ENCODE measurements at regions not wholly inside any gene's neighbourhood (a gene's known extent, or its start where the extent isn't known, plus 50 kb on each side); places are given as distances from the start of the nearest gene placed in this dataset.

DNA sequence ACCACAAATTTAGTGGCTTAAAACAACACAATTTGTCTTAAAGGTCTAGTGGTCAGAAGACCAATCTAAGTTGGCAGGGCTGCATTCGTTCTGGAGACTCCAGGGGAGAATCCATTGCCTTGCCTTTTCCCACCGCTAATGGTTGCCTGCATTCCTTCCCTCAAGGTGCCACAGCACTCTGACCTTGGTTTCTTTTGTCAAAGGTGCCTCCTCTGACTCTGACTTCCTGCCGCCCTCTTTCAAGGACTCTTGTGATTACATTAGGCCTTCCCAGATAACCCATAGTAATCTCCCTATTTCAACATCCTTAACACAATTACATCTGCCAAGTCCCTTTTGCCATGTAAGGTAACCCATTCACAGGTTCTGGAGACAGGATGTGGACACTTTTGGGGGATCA, 145.3 kb downstream of the S1PR1 start:
- H3K4me3 ChIP-seq (replicated peaks in 1 of 3; ENCODE audit: insufficient read depth in 1 of 3, low read depth in 2 of 3, low read length in 3 of 3), result no peak overlapping the region
- no peaks in the 10 kb centered on the region for H3K36me3 ChIP-seq (replicated peaks in 1 of 2; ENCODE audit: control insufficient read depth in 1 of 2, insufficient read depth in 2 of 2, low read length in 2 of 2)
- H3K27ac ChIP-seq (ENCODE audit: extremely low read length, insufficient read depth, low read length), result no peak overlapping the region
- H3K9me3 ChIP-seq (ENCODE audit: low read length), result no peaks in the 10 kb centered on the region
- H3K4me1 ChIP-seq (ENCODE audit: insufficient read depth, low read length), result no peaks in the 10 kb centered on the region
- ATAC-seq, result no peak
- ChIA-PET CTCF (ENCODE audit: low intra/inter-chr PET ratio, low total read pairs) (no interaction called here), POLR2A (no interaction called here)
- no peak overlapping the region for H3K4me2 ChIP-seq (ENCODE audit: low read depth, low read length)
- no peaks in the 10 kb centered on the region for H3K79me2 ChIP-seq (ENCODE audit: insufficient read depth, low read length)
- 0% methylated on average over 3 of the region's 3 CpGs for WGBS (ENCODE audit: low lambda C conversion rate)
- no peak overlapping the region for H3K9ac ChIP-seq (ENCODE audit: insufficient read depth, low read depth, low read length)
- H2AFZ ChIP-seq (ENCODE audit: low read length), result no peak overlapping the region
- intact Hi-C loops (cut with micrococcal nuclease; ENCODE audit: unreplicated experiment) (no loop called here), in situ Hi-C loops (cut with HindIII; ENCODE audit: extremely low pct_ligation_motif_present, low pct_unique_long_range_greater_than_20kb) (no loop called here)
- H4K20me1 ChIP-seq (ENCODE audit: insufficient read depth, low read length), result no peaks in the 10 kb centered on the region
- no peaks in the 10 kb centered on the region; a peak in 1 of 5 replicates for H3K27me3 ChIP-seq (ENCODE audit: control insufficient read depth in 1 of 2, insufficient read depth in 2 of 2, low read length in 2 of 2)
- FAIRE-seq, result no peak
- no TSS peak for BruUV-seq (replicated peaks)
- DNase-seq (ENCODE audit: low spot score), result no peak
- TF ChIP-seq ZNF543 (CRISPR knock-in tag; IDR thresholded peaks at IDR 0.05) (no peak), MIXL1 (CRISPR knock-in tag; IDR thresholded peaks at IDR 0.05) (no peak), TAF1 (CRISPR knock-in tag; IDR thresholded peaks at IDR 0.05) (no peak), ZNF614 (CRISPR knock-in tag; IDR thresholded peaks at IDR 0.05; ENCODE audit: borderline replicate concordance) (no peak), ZNF296 (CRISPR knock-in tag; conservative IDR thresholded peaks at IDR 0.05) (no peak), TBX2 (CRISPR knock-in tag; IDR thresholded peaks at IDR 0.05; ENCODE audit: borderline replicate concordance) (no peak), ZNF674 (CRISPR knock-in tag; IDR thresholded peaks at IDR 0.05; ENCODE audit: low read depth) (no peak), ZNF256 (CRISPR knock-in tag; conservative IDR thresholded peaks at IDR 0.05) (no peak)
- TF ChIP-seq, protein P1, sequence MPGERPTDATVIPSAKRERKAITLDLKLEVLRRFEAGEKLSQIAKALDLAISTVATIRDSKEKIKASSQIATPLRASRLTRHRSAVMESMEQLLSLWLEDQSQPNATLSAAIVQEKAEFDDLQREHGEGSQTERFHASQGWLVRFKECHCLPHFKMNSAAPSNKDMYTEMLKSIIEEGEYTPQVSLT (CRISPR knock-in tag; IDR thresholded peaks at IDR 0.05; ENCODE audit: borderline replicate concordance, low read depth), result no peak
- TF ChIP-seq, protein P2, sequence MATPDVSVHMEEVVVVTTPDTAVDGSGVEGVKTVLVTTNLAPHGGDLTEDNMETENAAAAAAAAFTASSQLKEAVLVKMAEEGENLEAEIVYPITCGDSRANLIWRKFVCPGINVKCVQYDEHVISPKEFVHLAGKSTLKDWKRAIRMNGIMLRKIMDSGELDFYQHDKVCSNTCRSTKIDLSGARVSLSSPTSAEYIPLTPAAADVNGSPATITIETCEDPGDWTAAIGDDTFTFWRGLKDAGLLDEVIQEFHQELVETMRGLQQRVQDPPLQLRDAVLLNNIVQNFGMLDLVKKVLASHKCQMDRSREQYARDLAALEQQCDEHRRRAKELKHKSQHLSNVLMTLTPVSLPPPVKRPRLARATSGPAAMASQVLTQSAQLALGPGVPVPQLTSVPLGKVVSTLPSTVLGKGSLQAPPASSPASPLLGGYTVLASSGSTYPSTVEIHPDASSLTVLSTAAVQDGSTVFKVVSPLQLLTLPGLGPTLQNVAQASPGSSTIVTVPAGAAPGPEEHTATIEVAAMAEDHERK (CRISPR knock-in tag; IDR thresholded peaks at IDR 0.05; ENCODE audit: low read depth), result no peak
- TF ChIP-seq, protein P3, sequence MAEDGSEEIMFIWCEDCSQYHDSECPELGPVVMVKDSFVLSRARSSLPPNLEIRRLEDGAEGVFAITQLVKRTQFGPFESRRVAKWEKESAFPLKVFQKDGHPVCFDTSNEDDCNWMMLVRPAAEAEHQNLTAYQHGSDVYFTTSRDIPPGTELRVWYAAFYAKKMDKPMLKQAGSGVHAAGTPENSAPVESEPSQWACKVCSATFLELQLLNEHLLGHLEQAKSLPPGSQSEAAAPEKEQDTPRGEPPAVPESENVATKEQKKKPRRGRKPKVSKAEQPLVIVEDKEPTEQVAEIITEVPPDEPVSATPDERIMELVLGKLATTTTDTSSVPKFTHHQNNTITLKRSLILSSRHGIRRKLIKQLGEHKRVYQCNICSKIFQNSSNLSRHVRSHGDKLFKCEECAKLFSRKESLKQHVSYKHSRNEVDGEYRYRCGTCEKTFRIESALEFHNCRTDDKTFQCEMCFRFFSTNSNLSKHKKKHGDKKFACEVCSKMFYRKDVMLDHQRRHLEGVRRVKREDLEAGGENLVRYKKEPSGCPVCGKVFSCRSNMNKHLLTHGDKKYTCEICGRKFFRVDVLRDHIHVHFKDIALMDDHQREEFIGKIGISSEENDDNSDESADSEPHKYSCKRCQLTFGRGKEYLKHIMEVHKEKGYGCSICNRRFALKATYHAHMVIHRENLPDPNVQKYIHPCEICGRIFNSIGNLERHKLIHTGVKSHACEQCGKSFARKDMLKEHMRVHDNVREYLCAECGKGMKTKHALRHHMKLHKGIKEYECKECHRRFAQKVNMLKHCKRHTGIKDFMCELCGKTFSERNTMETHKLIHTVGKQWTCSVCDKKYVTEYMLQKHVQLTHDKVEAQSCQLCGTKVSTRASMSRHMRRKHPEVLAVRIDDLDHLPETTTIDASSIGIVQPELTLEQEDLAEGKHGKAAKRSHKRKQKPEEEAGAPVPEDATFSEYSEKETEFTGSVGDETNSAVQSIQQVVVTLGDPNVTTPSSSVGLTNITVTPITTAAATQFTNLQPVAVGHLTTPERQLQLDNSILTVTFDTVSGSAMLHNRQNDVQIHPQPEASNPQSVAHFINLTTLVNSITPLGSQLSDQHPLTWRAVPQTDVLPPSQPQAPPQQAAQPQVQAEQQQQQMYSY (CRISPR knock-in tag; IDR thresholded peaks at IDR 0.05), result no peak
- TF ChIP-seq, protein P4, sequence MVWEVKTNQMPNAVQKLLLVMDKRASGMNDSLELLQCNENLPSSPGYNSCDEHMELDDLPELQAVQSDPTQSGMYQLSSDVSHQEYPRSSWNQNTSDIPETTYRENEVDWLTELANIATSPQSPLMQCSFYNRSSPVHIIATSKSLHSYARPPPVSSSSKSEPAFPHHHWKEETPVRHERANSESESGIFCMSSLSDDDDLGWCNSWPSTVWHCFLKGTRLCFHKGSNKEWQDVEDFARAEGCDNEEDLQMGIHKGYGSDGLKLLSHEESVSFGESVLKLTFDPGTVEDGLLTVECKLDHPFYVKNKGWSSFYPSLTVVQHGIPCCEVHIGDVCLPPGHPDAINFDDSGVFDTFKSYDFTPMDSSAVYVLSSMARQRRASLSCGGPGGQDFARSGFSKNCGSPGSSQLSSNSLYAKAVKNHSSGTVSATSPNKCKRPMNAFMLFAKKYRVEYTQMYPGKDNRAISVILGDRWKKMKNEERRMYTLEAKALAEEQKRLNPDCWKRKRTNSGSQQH (CRISPR knock-in tag; IDR thresholded peaks at IDR 0.05; ENCODE audit: low read depth), result no peak
- TF ChIP-seq, protein P5, sequence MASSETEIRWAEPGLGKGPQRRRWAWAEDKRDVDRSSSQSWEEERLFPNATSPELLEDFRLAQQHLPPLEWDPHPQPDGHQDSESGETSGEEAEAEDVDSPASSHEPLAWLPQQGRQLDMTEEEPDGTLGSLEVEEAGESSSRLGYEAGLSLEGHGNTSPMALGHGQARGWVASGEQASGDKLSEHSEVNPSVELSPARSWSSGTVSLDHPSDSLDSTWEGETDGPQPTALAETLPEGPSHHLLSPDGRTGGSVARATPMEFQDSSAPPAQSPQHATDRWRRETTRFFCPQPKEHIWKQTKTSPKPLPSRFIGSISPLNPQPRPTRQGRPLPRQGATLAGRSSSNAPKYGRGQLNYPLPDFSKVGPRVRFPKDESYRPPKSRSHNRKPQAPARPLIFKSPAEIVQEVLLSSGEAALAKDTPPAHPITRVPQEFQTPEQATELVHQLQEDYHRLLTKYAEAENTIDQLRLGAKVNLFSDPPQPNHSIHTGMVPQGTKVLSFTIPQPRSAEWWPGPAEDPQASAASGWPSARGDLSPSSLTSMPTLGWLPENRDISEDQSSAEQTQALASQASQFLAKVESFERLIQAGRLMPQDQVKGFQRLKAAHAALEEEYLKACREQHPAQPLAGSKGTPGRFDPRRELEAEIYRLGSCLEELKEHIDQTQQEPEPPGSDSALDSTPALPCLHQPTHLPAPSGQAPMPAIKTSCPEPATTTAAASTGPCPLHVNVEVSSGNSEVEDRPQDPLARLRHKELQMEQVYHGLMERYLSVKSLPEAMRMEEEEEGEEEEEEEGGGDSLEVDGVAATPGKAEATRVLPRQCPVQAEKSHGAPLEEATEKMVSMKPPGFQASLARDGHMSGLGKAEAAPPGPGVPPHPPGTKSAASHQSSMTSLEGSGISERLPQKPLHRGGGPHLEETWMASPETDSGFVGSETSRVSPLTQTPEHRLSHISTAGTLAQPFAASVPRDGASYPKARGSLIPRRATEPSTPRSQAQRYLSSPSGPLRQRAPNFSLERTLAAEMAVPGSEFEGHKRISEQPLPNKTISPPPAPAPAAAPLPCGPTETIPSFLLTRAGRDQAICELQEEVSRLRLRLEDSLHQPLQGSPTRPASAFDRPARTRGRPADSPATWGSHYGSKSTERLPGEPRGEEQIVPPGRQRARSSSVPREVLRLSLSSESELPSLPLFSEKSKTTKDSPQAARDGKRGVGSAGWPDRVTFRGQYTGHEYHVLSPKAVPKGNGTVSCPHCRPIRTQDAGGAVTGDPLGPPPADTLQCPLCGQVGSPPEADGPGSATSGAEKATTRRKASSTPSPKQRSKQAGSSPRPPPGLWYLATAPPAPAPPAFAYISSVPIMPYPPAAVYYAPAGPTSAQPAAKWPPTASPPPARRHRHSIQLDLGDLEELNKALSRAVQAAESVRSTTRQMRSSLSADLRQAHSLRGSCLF (CRISPR knock-in tag; IDR thresholded peaks at IDR 0.05; ENCODE audit: borderline replicate concordance), result no peak

All from HepG2 (cell line).